Gastroesophageal sphincter (tissue), 4 donors: ENCODE measurements at regions not wholly inside any gene's neighbourhood (a gene's known extent, or its start where the extent isn't known, plus 50 kb on each side); places are given as distances from the start of the nearest gene placed in this dataset.

ENCODE experiments used
- ATAC-seq: fragments of 150-250 bp; one replicate; pipeline ENCODE4 v1.9.1; 2016; ENCODE audit warnings: mild to moderate bottlenecking, moderate library complexity
- H3K27ac ChIP-seq, 4 donors: fragments of 200-600 bp; sonication (generic) in 3 of 4; 1 replicate in 3 of 4; 2 replicates in 1 of 4; pipeline ENCODE4 v1.5.1; 2016 to 2019
- H3K27me3 ChIP-seq: fragments of 200-600 bp; sonication (generic); one replicate; pipeline ENCODE4 v1.5.1; 2019
- H3K36me3 ChIP-seq, 2 donors: fragments of 200-600 bp; sonication (generic); one replicate each; pipeline ENCODE4 v1.5.1; 2019; ENCODE audit warnings: control low read depth in 1 of 2
- H3K4me1 ChIP-seq, 3 donors: fragments of 200-600 bp; sonication (generic); 1 replicate in 2 of 3; 2 replicates in 1 of 3; pipeline ENCODE4 v1.5.1; 2016 to 2019; ENCODE audit warnings: control low read depth in 2 of 3
- H3K4me3 ChIP-seq, 2 donors: fragments of 200-600 bp; sonication (generic); one replicate each; pipeline ENCODE4 v1.5.1; 2019; ENCODE audit warnings: mild to moderate bottlenecking in 1 of 2, moderate library complexity in 1 of 2
- H3K9me3 ChIP-seq, 3 donors: fragments of 200-600 bp; sonication (generic); one replicate each; pipeline ENCODE4 v1.5.1; 2017 to 2019; ENCODE audit warnings: control low read depth in 2 of 3
- CTCF ChIP-seq, 4 experiments: fragments of 200-600 bp in 2 of 4; fragments of 450-650 bp in 2 of 4; sonication (generic) in 1 of 4; IDR thresholded peaks; one replicate each; pipeline ENCODE4 v1.5.1; 2017 to 2019; ENCODE audit warnings: antibody characterized with exemption in 4 of 4, mild to moderate bottlenecking in 2 of 4, moderate library complexity in 2 of 4
- EP300 ChIP-seq: sonication (generic); formaldehyde crosslinking; IDR thresholded peaks from one replicate; pipeline ENCODE4 v1.6.1; 2017; ENCODE audit warnings: antibody characterized with exemption, mild to moderate bottlenecking
- POLR2A ChIP-seq, 2 donors: fragments of 450-650 bp; IDR thresholded peaks; one replicate each; pipeline ENCODE4 v1.6.1; 2017; ENCODE audit warnings: antibody characterized with exemption in 2 of 2, mild to moderate bottlenecking in 2 of 2, moderate library complexity in 1 of 2
- POLR2AphosphoS5 ChIP-seq: sonication (generic); formaldehyde crosslinking; IDR thresholded peaks from one replicate; pipeline ENCODE4 v1.6.1; 2017; ENCODE audit warnings: antibody characterized with exemption
- WGBS, 2 donors: methylation state at CpG; one replicate each; pipeline ENCODE4 v1.1.5; 2018; ENCODE audit warnings: low coverage in 1 of 2; 5-methylcytosine and 5-hydroxymethylcytosine counted together

- TF ChIP-seq EP300, result no peak
- TF ChIP-seq POLR2A (IDR thresholded peaks at IDR 0.05), result no peak
- ATAC-seq, result no peak
- no peak overlapping the region for H3K4me3 ChIP-seq
- H3K9me3 ChIP-seq, result no peaks in the 10 kb centered on the region
- no peaks in the 10 kb centered on the region for H3K27me3 ChIP-seq
- no peaks in the 10 kb centered on the region for H3K4me1 ChIP-seq
- no peaks in the 10 kb centered on the region for H3K36me3 ChIP-seq
- 91 to 100% methylated on average over 1 of the region's 1 CpG for WGBS, 2 donors
- H3K27ac ChIP-seq, result no peak overlapping the region
Measured at GRCh38 chr6:126826166-126826714, 292.2 kb upstream of the RSPO3 start.

- Histone ChIP-seq H3K4me3 (no peak overlapping the region), H3K9me3 (no peaks in the 10 kb centered on the region), H3K36me3 (no peaks in the 10 kb centered on the region), H3K27ac (no peak overlapping the region), H3K27me3 (no peaks in the 10 kb centered on the region), H3K4me1 (no peaks in the 10 kb centered on the region)
- WGBS, 2 donors, result 61 to 89% methylated on average over 5 of the region's 5 CpGs
- no peak for ATAC-seq
- TF ChIP-seq POLR2AphosphoS5 (no peak), CTCF (IDR thresholded peaks at IDR 0.05) (no peak), EP300 (no peak), POLR2A (IDR thresholded peaks at IDR 0.05) (no peak)
Measured at GRCh38 chr6:126831461-126831860, 287.0 kb upstream of the RSPO3 start.

GRCh38 chr6:126842769-126843168, 275.7 kb upstream of the RSPO3 start:
- Histone ChIP-seq H3K27me3 (no peaks in the 10 kb centered on the region), H3K4me3 (no peak overlapping the region), H3K9me3 (no peaks in the 10 kb centered on the region), H3K36me3 (no peaks in the 10 kb centered on the region), H3K4me1 (peaks cover 0 to 18% (median 0%) of the 10 kb centered on the region in 3 donors), H3K27ac (no peak overlapping the region)
- TF ChIP-seq POLR2AphosphoS5 (no peak), POLR2A (IDR thresholded peaks at IDR 0.05) (no peak), EP300 (no peak), CTCF (IDR thresholded peaks at IDR 0.05) (no peak)
- 73 to 100% methylated on average over 1 of the region's 1 CpG for WGBS, 2 donors
- ATAC-seq, result no peak

DNA sequence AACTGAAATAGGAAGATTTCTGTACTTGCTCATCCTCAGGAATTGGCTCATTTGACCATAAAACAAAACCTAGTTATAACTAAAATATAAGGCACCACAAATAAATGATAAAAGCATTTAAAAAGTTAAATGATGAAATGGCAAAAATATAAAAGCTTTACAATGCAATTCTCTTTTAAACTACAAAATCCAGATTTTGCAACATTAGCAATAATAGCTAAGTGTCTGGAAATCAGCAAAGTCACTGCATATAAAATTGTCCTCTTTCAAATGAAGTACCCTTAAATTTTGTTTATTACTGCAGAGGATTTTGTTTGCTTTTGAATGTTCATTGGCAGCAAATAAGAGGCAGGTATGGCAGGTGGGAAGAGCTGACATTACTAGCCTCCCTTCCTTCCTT, 270.4 kb upstream of the RSPO3 start:
- no peak for ATAC-seq
- Histone ChIP-seq H3K27ac (no peak overlapping the region), H3K9me3 (no peaks in the 10 kb centered on the region), H3K27me3 (no peaks in the 10 kb centered on the region), H3K36me3 (no peaks in the 10 kb centered on the region), H3K4me3 (no peak overlapping the region), H3K4me1 (peaks cover 0 to under 1% (median 0%) of the 10 kb centered on the region in 3 donors)
- no peak for TF ChIP-seq CTCF (IDR thresholded peaks at IDR 0.05)
- no peak for TF ChIP-seq POLR2A (IDR thresholded peaks at IDR 0.05)
- no peak for TF ChIP-seq EP300
- TF ChIP-seq POLR2AphosphoS5, result no peak

GRCh38 chr6:126867641-126868040, 250.8 kb upstream of the RSPO3 start:
- no peak for TF ChIP-seq EP300
- no peak for TF ChIP-seq CTCF (IDR thresholded peaks at IDR 0.05)
- TF ChIP-seq POLR2A (IDR thresholded peaks at IDR 0.05), result no peak
- H3K27me3 ChIP-seq, result no peaks in the 10 kb centered on the region
- 90 to 92% methylated on average over 3 of the region's 3 CpGs for WGBS, 2 donors
- peaks cover 0 to 3% (median 0%) of the 10 kb centered on the region in 3 donors for H3K9me3 ChIP-seq
- no peak for ATAC-seq
- no peak overlapping the region for H3K27ac ChIP-seq
- H3K36me3 ChIP-seq, result no peaks in the 10 kb centered on the region
- no peaks in the 10 kb centered on the region for H3K4me1 ChIP-seq
- no peak overlapping the region for H3K4me3 ChIP-seq
